ENCODE measurements at regions not wholly inside any gene's neighbourhood (a gene's known extent, or its start where the extent isn't known, plus 50 kb on each side); places are given as distances from the start of the nearest gene placed in this dataset.

DNA sequence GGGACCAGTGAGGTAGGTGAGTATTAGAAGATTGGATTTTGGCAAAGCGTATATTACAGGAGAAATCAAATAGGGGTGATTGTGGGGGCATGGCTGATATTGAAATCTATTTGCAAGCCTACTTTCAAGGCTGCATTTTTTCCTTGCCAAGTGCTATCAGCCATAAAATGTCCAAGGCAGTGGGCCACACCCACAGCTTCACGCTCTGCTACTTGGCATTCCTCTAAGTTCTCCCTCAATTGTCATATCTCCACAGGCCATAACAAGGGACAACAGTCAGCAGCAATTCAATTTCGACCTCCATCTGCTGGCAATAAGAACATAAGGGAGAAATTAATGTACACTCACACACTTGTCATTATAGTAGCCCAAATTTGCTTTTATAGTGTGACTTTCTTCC is 667.1 kb upstream of the PKN2 start:
- no peak for TF ChIP-seq POLR2A (IDR thresholded peaks at IDR 0.05; ENCODE audit: low read length)
- TF ChIP-seq GATA1 (IDR thresholded peaks at IDR 0.05; ENCODE audit: low read depth, low read length): no peak

All from erythroblast (primary cell).